Muscle of arm (tissue), 1 donor: ENCODE measurements at regions not wholly inside any gene's neighbourhood (a gene's known extent, or its start where the extent isn't known, plus 50 kb on each side); places are given as distances from the start of the nearest gene placed in this dataset.

Experiments used
- DNase-seq: peaks from one replicate; pipeline ENCODE4 v3.0.0-alpha.2; 2013

DNA sequence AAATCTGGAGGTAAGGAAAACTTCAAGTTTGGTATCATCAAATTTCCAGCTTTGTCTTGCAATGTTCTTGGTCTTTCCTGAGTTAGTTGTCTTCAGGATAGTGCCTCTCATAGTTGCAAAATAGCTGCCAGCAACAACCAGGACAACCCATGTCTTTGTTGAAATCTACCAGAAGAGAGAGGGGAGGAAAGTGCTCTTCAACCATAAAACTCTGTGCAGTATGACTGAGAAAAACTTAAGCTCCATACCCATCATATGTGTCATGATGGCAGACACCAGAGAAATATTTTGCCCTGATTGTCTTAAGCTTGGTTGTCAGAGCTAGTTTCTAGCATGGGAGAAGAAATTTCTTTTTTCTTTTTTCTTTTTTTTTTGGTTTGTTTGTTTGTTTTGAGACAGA is 103.3 kb downstream of the SPRY2 start:
- DNase-seq: no peak

DNA sequence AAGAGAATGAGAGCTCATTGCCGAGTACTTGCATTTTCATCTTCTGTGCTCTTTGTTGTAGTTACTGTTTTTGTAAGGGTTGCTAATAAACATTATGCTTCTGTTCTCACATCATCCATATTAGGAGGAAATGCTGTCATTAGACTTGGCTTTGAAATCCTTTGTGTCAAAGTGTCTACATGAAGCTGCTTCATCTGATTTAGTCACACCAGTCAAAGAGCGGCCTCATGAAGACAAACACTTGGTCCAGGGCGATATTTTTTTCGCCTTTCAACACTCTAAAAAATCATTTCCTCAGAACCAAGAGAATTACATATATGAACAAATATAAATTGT is 105.0 kb downstream of the SPRY2 start:
- no peak for DNase-seq

- no peak for DNase-seq
Observed at GRCh38 chr13:80235166-80235966, 105.6 kb downstream of the SPRY2 start.

GRCh38 chr13:80227645-80228044 is 113.3 kb downstream of the SPRY2 start:
- DNase-seq: no peak

GRCh38 chr13:80226645-80227044 is 114.3 kb downstream of the SPRY2 start:
- no peak for DNase-seq

- no peak for DNase-seq
Observed at GRCh38 chr13:80224468-80224867, 116.5 kb downstream of the SPRY2 start.

GRCh38 chr13:80217614-80218456 is 123.1 kb downstream of the SPRY2 start:
- DNase-seq: no peak

- DNase-seq: no peak
Observed at GRCh38 chr13:80215368-80215767, 125.6 kb downstream of the SPRY2 start.

DNA sequence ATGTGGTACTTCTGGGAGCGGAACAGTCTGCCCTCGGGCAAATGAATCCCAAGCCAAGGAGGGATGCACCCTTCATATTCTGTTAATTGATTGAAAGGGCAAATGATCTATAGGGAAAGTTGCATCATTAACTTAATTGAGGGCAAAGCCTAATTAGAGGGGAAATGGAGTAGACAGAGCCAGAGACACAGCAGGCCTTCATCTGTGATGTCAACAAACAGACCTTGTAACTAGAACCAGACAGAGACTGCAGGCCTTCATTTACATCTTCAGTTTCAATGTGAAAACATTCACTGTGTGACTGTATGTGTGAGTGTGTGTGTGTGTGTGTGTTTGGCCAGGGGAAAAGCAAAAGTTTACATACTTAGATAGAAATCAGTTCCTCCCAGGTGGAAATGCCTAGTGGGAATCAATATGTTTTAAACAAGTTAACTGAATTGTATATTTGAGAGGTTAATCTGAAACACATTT is 126.4 kb downstream of the SPRY2 start:
- DNase-seq: no peak

DNA sequence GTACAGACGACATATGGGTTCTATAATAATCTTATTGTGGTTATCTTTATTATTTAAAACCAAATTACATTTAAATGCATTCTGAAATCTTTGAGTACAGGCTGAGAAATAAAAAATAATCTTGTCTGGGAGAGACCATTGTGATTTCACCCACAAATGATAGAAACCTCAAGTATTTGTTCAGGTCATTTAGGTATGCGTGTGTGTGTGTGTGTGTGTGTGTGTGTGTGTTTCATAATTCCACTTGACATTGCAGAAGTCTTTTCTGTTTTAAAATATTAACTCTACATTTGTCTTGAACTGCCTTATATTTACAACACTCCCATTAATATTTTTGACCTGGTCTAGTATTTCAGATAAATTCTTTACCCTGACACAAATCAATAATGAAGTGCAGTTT is 126.9 kb downstream of the SPRY2 start:
- DNase-seq: no peak

- DNase-seq: no peak
Observed at GRCh38 chr13:80213201-80213600, 127.7 kb downstream of the SPRY2 start.

- DNase-seq: no peak
Observed at GRCh38 chr13:80211566-80211965, 129.4 kb downstream of the SPRY2 start.

- no peak for DNase-seq
Observed at GRCh38 chr13:80204642-80205041, 136.3 kb downstream of the SPRY2 start.

DNA sequence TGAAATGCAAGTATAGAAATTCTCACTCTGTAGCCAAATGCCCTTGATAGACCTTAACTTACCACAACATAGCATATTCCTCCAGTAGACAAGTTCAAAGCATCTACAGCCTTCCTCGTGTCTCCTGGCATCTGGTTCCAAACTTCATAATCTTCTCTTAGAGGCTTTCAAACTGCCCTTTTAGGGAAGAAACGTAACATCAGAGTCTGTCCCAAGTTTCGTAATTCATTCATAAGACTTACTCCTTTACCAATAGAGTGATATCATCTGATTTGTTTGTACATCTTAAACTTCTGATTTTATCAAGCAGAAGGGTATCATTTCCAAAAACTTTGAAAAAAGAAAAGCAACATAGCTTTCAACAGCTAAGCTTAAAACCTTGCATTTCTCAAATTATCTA is 137.4 kb downstream of the SPRY2 start:
- no peak for DNase-seq

GRCh38 chr13:80201694-80202468 is 139.0 kb downstream of the SPRY2 start:
- DNase-seq: no peak

- no peak for DNase-seq
Observed at GRCh38 chr13:80199585-80200292, 141.2 kb downstream of the SPRY2 start.

- DNase-seq: no peak
Observed at GRCh38 chr13:80199067-80199466, 141.9 kb downstream of the SPRY2 start.

DNA sequence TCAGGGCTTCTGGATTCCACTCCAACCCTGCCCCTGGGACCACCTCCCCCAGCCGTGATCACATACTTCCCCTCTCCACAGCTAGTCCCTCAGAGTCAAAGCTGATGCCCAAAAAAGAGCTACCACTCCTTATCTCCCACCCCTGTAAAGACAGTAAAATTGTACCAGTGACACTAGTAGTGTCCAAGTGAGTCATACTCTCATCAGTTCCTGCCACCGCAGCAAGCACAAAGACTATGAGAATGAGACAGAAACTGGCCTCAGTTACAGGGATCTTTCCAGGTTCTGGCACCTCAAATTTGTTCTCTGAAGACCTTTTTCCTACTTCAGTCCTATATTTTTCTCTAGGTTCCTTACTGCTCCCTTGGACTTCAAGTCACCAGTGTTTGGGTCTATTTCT is 144.2 kb downstream of the SPRY2 start:
- DNase-seq: no peak

DNA sequence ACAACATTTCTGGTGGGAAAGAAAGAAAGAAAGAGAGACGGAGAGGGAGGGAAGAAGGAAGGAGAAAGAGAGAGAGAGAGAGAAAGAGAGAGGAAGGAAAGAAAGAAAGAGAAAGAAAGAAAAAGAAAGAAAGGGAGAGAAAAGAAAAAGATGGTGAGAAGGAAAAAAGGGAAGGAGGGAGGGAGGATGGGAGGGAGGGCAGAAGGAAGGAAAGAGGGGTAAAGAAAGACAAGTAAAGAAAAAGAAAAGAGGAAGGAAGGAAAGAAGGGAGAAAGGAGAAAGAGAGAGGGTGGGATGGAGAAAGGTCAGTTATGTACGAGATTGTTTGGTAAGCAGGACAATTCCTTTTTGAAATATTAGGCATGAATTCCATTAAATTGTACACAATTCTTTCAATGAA is 145.3 kb downstream of the SPRY2 start:
- no peak for DNase-seq

- no peak for DNase-seq
Observed at GRCh38 chr13:80189889-80190597, 150.9 kb downstream of the SPRY2 start.

DNA sequence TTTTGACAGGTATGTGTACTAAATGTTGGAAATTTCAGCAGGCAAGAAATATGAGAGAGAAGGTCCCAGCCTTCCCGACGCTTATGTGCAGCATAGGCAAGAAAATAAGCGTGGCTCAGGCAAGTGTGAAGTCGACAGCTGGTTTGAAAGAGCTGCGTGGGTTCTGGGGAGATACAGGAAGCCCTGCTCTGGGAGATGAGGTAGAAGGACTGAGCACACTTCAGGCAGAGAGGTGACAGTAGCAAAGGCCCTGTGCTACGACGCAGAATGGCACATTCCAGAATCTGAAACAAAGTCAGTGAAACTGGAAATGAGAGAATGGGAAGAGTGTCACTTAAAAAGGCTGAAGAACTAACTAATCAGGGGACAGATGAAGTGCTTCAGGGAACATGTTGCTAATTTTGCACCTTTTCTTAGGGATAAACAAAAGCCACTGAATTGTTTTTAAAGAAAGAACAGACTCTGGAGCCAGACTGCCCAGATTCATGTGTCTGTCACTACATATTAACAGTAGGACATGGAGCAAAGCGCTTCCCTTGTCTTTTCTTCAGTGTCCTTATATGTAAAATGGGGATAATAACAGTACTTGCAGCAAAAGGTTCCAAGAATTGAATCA is 160.1 kb downstream of the SPRY2 start:
- no peak for DNase-seq
